HFF-Myc (cell line): ENCODE measurements at regions not wholly inside any gene's neighbourhood (a gene's known extent, or its start where the extent isn't known, plus 50 kb on each side); places are given as distances from the start of the nearest gene placed in this dataset.

Source experiments
- DNase-seq: peaks from one replicate; pipeline ENCODE4 v3.0.0-alpha.2; 2011; ENCODE audit warnings: low read depth; ENCODE audit errors: extremely low read depth
- H3K4me3 ChIP-seq: replicated peaks from 2 replicates; pipeline ENCODE4 v1.5.1; 2011; ENCODE audit warnings: low read depth, mild to moderate bottlenecking, control low read depth, low read length
- TF ChIP-seq, protein P1 (sequence below): IDR thresholded peaks from 2 replicates; pipeline ENCODE4 v1.5.1; 2012; ENCODE audit warnings: mild to moderate bottlenecking, low read depth, low read length, control low read depth; ENCODE audit errors: missing control alignments

DNA sequence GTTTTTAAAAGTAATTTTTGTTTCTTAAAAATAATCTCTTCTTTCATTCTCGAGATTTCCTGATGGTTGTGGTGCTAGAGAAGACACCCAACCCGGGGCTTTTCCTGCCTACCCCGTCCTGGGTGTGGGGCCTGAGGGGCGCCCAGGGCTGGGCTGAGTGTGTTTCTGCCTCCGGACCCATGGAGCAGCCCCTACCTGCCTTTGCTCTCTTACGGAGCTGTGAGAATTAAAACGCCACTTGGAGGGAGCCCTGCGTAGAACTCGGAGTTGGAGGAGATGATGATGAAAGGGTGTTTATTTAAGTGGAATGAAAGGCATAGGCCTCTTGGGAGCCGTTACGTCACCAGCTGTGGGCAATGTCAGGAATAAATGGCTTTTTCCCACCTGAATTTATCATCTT is 261.8 kb upstream of the SHH start:
- TF ChIP-seq, protein P1, sequence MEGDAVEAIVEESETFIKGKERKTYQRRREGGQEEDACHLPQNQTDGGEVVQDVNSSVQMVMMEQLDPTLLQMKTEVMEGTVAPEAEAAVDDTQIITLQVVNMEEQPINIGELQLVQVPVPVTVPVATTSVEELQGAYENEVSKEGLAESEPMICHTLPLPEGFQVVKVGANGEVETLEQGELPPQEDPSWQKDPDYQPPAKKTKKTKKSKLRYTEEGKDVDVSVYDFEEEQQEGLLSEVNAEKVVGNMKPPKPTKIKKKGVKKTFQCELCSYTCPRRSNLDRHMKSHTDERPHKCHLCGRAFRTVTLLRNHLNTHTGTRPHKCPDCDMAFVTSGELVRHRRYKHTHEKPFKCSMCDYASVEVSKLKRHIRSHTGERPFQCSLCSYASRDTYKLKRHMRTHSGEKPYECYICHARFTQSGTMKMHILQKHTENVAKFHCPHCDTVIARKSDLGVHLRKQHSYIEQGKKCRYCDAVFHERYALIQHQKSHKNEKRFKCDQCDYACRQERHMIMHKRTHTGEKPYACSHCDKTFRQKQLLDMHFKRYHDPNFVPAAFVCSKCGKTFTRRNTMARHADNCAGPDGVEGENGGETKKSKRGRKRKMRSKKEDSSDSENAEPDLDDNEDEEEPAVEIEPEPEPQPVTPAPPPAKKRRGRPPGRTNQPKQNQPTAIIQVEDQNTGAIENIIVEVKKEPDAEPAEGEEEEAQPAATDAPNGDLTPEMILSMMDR, result no peak
- DNase-seq, result no peak
- H3K4me3 ChIP-seq, result no peak overlapping the region

DNA sequence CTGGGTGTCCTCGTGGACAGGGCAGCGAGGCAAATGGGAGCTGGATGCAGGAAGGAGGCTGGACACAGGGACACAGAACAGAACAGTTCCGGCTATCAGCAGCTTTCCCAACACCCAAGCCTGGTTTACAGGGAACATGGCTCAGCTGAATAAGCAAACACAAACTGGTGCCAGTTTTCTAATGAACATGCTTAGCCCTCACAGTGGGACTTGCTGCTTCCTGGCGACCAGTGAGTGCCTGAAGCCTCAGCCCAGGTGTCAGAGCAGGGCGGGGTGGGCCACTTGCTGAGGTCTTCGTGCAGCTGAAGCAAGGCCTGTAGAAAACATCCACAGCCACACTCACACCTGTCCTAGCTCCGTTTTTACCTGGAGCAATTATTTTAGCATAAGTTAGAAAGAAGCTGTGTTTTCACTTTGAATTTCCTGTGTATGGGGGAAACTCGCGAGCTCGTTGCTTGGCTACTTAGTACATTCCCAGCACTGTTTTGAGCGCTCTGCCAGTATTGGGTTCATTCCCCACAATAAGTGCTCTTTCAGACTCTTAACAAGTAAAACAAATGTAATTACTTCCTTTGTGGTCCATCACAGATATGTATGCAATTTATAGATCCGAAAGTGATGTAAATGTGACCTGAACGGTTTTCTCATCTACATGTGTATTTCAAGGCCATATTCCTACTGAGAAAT is 261.2 kb upstream of the SHH start:
- DNase-seq, result no peak
- TF ChIP-seq, protein P1, result no peak
- no peak overlapping the region for H3K4me3 ChIP-seq

DNA sequence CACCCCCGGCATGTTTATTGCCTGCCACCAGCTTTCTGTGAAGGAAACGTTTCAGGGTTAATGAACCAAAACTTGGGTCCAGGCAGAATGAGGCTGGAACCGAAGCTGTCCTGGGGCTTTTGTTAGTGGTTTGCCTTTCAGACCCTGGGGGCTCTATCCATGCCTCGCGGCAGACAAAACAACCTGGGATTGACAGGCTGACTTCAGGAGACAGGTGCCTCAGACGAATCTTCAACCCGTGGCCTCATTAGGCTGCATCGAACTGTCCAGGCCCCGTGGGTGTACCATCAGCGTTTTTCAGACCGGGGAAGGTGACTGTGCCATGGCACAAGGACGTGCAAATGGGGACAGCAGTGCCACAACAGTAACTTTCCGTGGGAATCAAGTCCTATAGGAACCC is 259.3 kb upstream of the SHH start:
- no peak overlapping the region for H3K4me3 ChIP-seq
- DNase-seq, result no peak
- TF ChIP-seq, protein P1, result no peak

DNA sequence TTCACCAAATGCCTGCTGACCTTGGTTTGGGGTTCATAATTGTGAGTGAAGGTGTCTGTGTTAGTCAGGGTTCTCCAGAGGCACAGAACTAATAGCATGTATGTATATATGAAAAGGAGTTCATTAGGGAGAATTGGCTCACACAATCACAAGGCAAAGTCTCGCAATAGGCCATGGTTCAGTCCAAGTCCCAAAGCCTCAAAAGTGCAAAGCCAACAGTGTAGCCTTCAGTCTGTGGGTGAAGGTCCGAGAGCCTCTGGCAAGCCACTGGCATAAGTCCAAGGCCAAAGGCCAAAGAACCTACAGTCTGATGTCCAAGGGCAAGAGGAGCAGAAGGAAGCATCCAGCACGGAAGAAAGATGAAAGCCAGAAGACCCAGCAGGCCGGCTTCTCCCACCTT is 257.6 kb upstream of the SHH start:
- no peak overlapping the region for H3K4me3 ChIP-seq
- TF ChIP-seq, protein P1, result no peak
- DNase-seq, result no peak

DNA sequence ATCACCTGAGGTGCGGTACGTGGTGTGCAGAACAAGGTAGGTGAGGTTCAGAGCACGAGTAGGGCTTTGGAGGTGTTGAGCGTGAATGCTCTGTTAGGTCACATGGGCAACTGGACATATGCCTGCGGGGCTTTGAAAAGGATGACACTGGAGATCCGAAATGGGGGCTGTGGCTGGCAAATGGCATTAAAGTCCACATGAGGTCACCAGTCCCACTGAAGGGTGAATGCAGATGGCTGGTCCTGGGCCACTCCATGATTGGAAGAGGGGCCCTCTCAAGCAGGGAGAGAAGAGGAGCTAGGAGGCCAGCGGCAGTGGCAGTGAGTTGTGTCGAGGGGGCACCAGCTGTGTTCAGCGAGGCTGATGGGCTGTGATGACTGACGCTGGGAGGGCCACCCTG is 254.9 kb upstream of the SHH start:
- no peak overlapping the region for H3K4me3 ChIP-seq
- no peak for DNase-seq
- TF ChIP-seq, protein P1, result no peak

DNA sequence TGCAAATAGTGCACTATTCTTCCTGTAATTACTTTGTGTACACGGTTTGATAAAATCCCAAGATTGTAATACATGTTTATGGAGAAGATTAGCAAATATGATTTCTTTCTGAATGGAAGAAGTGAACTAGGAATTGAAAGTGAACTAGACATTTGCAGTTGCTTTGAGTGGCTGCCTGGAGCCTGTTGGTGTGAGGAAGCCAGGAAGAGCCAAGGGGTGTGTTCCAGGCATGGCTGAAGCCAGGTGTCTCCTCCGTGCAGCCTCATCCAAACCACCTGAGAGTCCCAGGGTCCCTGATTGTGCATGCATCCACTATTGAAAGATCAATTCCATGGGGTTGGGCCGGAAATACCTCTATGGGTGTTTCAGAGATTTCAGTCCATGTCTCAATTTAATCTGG is 253.1 kb upstream of the SHH start:
- TF ChIP-seq, protein P1, result no peak
- no peak for DNase-seq
- no peak overlapping the region for H3K4me3 ChIP-seq

DNA sequence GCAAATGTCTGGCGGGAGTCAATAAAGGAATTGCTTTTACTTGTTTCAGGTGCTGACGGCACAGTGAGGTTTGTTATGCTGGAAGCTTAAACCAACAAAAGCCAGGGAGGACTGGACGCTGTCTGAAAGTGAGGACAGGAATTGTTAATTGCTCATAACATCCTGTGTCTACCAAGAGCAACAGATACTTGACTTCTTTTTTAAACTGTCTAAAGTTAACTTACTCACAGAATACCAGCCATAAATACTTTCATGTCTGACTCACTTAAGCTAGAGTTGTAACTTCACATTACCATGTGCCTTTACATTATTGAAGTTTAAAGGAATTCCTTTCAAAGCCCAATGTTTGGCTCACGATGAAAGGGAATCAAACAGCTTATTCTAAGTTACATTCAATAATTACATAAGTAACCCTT is 252.7 kb upstream of the SHH start:
- TF ChIP-seq, protein P1, result no peak
- DNase-seq, result no peak
- no peak overlapping the region for H3K4me3 ChIP-seq
